Naive thymus-derived CD8-positive, alpha-beta T cell (primary cell): ENCODE measurements at regions not wholly inside any gene's neighbourhood (a gene's known extent, or its start where the extent isn't known, plus 50 kb on each side); places are given as distances from the start of the nearest gene placed in this dataset.

Experiments
- ATAC-seq, 2 donors: fragments of 150-1000 bp; cut with Tn5 transposase in 1 of 2; sonication (Bioruptor Pico), chemical (Tn5 transposase) in 1 of 2; 1 replicate in 1 of 2; 2 replicates in 1 of 2; pipeline ENCODE4 v1.10.0; 2021; ENCODE audit warnings: mild to moderate bottlenecking in 2 of 2, moderate library complexity in 2 of 2
- POLR2A ChIA-PET: fragments of 350-600 bp; sonication (Branson Sonifier 250); formaldehyde crosslinking; loops from one replicate; lab custom pipeline; 2021; ENCODE audit warnings: antibody characterized with exemption; lab: Charles Lee
- DNase-seq, 10 donors: peaks; one replicate each; pipeline versions ENCODE4 v3.0.0 to v3.0.0-alpha.2; 2020 to 2022
- H3K27ac Mint-ChIP-seq, 10 donors: one replicate each; pipeline ENCODE4 v1.8.0; 2020 to 2022; ENCODE audit warnings: mild to moderate bottlenecking in 10 of 10, mixed read lengths in 10 of 10, moderate library complexity in 4 of 10, inconsistent platforms in 1 of 10
- H3K27me3 Mint-ChIP-seq, 5 donors: one replicate each; pipeline ENCODE4 v1.8.0; 2021 to 2022; ENCODE audit warnings: mixed read lengths in 5 of 5
- H3K36me3 Mint-ChIP-seq, 3 donors: one replicate each; pipeline ENCODE4 v1.8.0; 2020 to 2022; ENCODE audit warnings: mixed read lengths in 3 of 3, mild to moderate bottlenecking in 2 of 3, inconsistent platforms in 1 of 3
- H3K4me1 Mint-ChIP-seq, 4 donors: one replicate each; pipeline ENCODE4 v1.8.0; 2021 to 2022; ENCODE audit warnings: mixed read lengths in 4 of 4
- H3K4me3 Mint-ChIP-seq, 10 donors: one replicate each; pipeline ENCODE4 v1.8.0; 2020 to 2022; ENCODE audit warnings: mild to moderate bottlenecking in 10 of 10, mixed read lengths in 10 of 10, moderate library complexity in 6 of 10, inconsistent platforms in 1 of 10
- H3K9me3 Mint-ChIP-seq, 9 donors: one replicate each; pipeline ENCODE4 v1.8.0; 2020 to 2022; ENCODE audit warnings: mixed read lengths in 9 of 9, mild to moderate bottlenecking in 3 of 9, inconsistent platforms in 1 of 9, moderate library complexity in 1 of 9

DNA sequence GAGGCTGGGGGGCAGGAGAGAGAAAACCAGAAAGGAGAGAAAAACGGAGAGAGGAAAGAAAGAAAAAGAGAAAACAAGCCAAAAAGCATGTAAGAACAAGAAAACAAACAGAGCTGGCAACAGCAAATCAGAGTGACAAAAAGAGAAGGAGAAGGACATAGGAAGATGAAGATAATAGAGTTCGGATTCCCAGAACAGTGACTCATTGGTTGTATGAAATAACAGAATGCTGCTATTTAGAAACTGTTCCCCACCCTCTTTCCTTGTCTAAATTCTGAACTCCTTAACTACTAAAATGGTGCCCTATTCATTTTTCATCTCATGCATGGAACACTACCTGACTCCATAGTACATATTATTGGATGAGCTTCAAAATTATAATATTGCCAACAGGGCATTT lies 317.4 kb downstream of the C11orf87 start:
- no peak overlapping the region for H3K27ac Mint-ChIP-seq
- DNase-seq (no peak), ATAC-seq (no peak)
- no peaks in the 10 kb centered on the region for H3K36me3 Mint-ChIP-seq
- no peaks in the 10 kb centered on the region for H3K4me1 Mint-ChIP-seq
- POLR2A ChIA-PET: no interaction called here
- peaks cover 0 to 14% (median 4%) of the 10 kb centered on the region in 5 donors for H3K27me3 Mint-ChIP-seq
- H3K9me3 Mint-ChIP-seq: peaks cover 0 to 9% (median 0%) of the 10 kb centered on the region in 9 donors
- H3K4me3 Mint-ChIP-seq: no peak overlapping the region

DNA sequence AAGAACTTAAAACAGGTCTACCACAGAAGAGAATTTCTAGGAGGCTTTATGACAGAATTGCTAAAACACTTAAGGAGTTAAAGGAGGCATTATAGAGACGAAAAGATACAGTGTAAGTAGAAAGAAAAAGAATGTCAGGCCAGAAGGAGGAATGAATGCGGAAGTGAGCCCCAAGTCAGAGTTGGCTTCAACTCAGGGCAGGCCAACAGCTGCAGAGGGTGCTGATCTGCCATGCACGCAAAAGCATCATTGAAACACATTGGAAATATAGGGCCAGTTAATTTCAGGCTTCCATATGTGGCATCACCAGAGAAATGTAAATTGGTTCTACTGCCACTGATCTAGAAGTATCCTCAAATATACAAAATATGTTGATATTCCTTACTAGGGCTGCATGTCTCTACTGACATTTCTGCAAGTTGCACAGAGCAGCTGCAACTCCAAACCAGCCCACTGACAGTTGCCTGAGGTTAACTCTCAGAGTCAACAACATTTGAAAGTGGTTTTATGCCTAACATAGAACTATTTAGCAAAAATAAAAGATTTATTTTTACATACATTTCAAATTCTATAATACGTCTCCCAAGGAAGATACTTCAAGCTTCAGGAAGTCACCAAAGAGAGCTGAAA lies 324.1 kb downstream of the C11orf87 start:
- Mint-ChIP-seq H3K4me3 (no peak overlapping the region), H3K27ac (no peak overlapping the region), H3K4me1 (peaks cover 0 to 17% (median 0%) of the 10 kb centered on the region in 4 donors), H3K27me3 (peaks cover 0 to 5% (median 0%) of the 10 kb centered on the region in 5 donors), H3K36me3 (no peaks in the 10 kb centered on the region), H3K9me3 (peaks cover 0 to 16% (median 0%) of the 10 kb centered on the region in 9 donors)
- ATAC-seq (no peak), DNase-seq (no peak)
- POLR2A ChIA-PET: no interaction called here

DNA sequence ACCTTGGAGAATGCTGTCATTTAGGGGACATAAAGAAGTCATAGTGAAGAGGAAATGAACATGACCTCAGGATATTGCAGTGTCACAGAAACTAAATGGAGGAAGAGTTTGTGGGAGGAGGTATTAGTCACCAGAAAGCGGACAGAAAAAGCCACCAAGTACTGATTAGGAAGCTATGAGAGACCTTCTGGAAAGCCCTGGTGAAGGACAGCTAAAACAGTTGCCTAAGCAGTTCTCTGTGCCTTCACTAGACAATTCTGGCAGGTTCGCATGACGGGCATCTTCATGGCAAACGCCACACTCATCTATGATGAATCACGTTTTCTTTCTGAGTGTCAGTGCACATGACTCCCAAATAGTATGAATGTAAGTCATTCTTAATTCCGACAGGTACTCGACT lies 325.8 kb downstream of the C11orf87 start:
- peaks cover 0 to 16% (median 0%) of the 10 kb centered on the region in 9 donors for H3K9me3 Mint-ChIP-seq
- peaks cover 0 to 28% (median 0%) of the 10 kb centered on the region in 4 donors for H3K4me1 Mint-ChIP-seq
- H3K27me3 Mint-ChIP-seq: peaks cover 0 to 5% (median 0%) of the 10 kb centered on the region in 5 donors
- H3K36me3 Mint-ChIP-seq: no peaks in the 10 kb centered on the region
- POLR2A ChIA-PET: no interaction called here
- DNase-seq (no peak), ATAC-seq (no peak)
- H3K4me3 Mint-ChIP-seq: no peak overlapping the region
- H3K27ac Mint-ChIP-seq: no peak overlapping the region

DNA sequence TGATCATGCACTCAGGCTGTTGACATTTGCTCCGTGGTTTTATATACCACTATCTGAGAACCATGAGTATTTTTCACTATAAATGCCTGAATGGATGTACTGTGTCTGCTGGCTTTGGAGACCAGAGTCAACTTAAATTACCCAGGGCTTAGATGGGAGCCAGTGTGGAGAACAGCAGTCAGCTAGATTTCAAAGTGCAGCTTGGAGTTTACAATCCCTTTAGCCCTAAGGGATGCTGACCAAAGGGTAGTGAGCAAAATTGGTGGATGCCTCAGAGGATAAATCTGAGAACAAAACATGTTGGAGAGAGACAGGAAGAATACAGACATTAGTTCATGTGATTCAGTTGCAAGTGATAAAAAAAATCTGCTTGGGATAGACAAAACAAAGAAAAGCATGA lies 327.5 kb downstream of the C11orf87 start:
- Mint-ChIP-seq H3K27me3 (peaks cover 0 to 5% (median 0%) of the 10 kb centered on the region in 5 donors), H3K27ac (no peak overlapping the region), H3K36me3 (no peaks in the 10 kb centered on the region), H3K4me3 (no peak overlapping the region), H3K9me3 (peaks cover 0 to 16% (median 0%) of the 10 kb centered on the region in 9 donors), H3K4me1 (peaks cover 0 to 28% (median 0%) of the 10 kb centered on the region in 4 donors)
- no peak for ATAC-seq
- no peak for DNase-seq
- POLR2A ChIA-PET: no interaction called here

DNA sequence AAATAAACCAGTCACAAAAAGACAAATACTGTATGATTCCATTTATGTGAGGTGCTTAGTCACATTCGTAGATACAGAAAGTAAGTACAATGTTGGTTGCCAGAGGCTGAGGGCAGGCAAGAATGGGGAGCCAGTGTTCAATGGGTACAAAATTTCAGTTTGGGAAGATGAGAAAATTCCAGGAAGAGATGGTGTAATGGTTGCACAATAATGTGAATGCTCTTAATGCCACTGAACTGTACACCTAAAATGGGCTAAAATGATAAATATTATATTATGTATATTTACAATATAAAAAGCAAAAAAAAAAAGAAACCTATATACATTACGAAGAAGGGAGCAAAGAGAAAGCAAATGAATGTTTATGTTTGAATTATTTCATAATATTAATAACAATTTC lies 329.0 kb downstream of the C11orf87 start:
- DNase-seq (no peak), ATAC-seq (no peak)
- POLR2A ChIA-PET: no interaction called here
- H3K36me3 Mint-ChIP-seq: no peaks in the 10 kb centered on the region
- peaks cover 0 to 28% (median 0%) of the 10 kb centered on the region in 4 donors for H3K4me1 Mint-ChIP-seq
- no peak overlapping the region for H3K4me3 Mint-ChIP-seq
- H3K9me3 Mint-ChIP-seq: peaks cover 0 to 16% (median 0%) of the 10 kb centered on the region in 9 donors
- H3K27me3 Mint-ChIP-seq: peaks cover 0 to 5% (median 0%) of the 10 kb centered on the region in 5 donors
- no peak overlapping the region for H3K27ac Mint-ChIP-seq

DNA sequence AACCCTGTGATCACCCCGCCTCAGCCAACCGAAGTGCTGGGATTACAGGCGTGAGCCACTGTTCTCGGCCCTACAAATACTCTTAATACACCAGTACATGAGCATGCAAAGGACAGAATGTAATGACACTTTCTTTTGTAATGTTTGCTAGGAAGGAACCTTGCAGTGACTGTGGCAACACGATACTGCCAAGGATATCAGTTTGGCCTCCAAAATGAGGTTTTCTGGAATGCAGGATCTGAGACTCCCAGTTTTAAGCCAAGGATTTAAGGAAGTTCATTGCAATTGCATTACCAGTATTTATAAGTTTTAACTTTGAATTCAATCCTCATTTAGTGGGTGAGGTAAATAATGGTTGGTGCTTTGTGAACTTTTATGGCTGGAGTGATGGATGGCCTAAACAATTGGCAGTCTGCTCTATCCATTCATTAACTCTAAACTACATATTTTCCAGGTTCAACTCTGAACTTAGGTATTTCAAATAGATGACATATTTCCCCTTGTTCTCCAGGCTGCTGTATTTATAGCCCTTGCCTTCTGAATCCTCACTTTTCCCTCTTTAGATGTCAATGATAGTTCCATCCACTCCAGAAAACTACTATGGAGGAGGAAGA lies 330.3 kb downstream of the C11orf87 start:
- Mint-ChIP-seq H3K36me3 (no peaks in the 10 kb centered on the region), H3K4me3 (no peak overlapping the region), H3K4me1 (peaks cover 0 to 28% (median 0%) of the 10 kb centered on the region in 4 donors), H3K27ac (no peak overlapping the region), H3K27me3 (peaks cover 0 to 4% (median 0%) of the 10 kb centered on the region in 5 donors), H3K9me3 (peaks cover 0 to 16% (median 0%) of the 10 kb centered on the region in 9 donors)
- ATAC-seq (no peak), DNase-seq (no peak)
- POLR2A ChIA-PET: no interaction called here

DNA sequence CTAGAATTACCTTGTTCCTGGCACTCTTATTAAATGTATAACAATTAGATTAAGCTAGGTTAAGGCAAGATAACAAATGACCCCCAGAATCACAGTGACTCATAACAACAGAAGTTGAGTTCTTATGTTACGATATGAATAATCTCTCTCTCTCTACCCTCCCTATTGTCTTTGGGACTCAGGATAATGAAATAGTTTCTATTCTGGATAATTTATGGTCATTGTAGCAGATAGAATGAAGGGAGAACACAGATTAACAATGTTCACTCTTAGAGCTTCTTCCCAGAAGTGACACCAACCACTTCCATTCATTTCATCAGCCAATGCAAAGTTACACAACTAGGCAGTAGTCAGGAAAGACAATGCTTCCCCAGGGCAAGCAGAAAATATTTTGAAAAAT lies 334.5 kb downstream of the C11orf87 start:
- Mint-ChIP-seq H3K27me3 (peaks cover 0 to 4% (median 0%) of the 10 kb centered on the region in 5 donors), H3K27ac (no peak overlapping the region), H3K4me3 (no peak overlapping the region), H3K4me1 (peaks cover 0 to 8% (median 0%) of the 10 kb centered on the region in 4 donors), H3K36me3 (no peaks in the 10 kb centered on the region), H3K9me3 (peaks cover 0 to 5% (median 1%) of the 10 kb centered on the region in 9 donors)
- POLR2A ChIA-PET: no interaction called here
- no peak for DNase-seq
- no peak for ATAC-seq

DNA sequence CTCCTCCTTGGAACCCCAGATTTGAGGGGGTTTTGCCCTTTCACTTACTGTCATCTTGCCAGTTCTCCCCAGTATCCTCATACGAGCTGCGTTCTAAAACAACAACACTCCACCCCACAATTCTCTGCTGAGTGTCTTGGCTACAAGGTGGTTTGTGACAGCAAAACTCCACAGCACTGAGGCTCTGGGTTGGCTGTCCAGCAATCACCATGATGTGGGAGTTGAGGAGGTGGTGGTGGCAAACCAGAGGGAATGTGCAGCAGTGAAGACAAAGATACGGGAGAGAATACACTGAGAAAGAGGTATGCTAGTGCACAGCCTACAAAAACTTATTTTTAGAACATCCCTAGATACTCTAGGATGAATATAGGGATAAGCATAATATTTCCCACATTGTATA lies 335.0 kb downstream of the C11orf87 start:
- ATAC-seq (no peak), DNase-seq (no peak)
- no peak overlapping the region for H3K27ac Mint-ChIP-seq
- POLR2A ChIA-PET: no interaction called here
- H3K4me1 Mint-ChIP-seq: peaks cover 0 to 4% (median 0%) of the 10 kb centered on the region in 4 donors
- H3K9me3 Mint-ChIP-seq: peaks cover 0 to 6% (median 1%) of the 10 kb centered on the region in 9 donors
- H3K27me3 Mint-ChIP-seq: peaks cover 0 to 4% (median 0%) of the 10 kb centered on the region in 5 donors
- H3K36me3 Mint-ChIP-seq: no peaks in the 10 kb centered on the region
- H3K4me3 Mint-ChIP-seq: no peak overlapping the region

DNA sequence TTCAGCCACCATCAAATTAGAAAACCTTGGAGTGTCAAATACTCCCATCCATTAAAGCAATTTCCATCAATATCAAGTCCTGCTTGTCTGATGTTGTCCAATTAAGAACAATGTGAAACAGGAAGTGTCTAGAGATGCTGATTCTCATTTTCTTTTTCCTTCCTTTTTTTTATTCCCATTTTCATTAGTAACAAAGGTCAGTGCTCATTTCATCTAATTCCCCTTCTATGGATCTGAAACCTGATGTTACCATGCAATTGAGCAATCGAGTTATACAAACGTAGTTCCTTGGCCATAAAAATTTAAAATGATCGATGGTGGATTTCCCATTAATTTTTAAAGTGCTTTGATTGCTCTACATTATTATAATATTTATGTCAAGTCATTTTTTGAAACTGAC lies 330.6 kb upstream of the ZC3H12C start:
- Mint-ChIP-seq H3K9me3 (peaks cover 0 to 9% (median 1%) of the 10 kb centered on the region in 9 donors), H3K4me3 (no peak overlapping the region), H3K36me3 (no peaks in the 10 kb centered on the region), H3K4me1 (no peaks in the 10 kb centered on the region), H3K27me3 (peaks cover 0 to 9% (median 3%) of the 10 kb centered on the region in 5 donors), H3K27ac (no peak overlapping the region)
- ATAC-seq (no peak), DNase-seq (no peak)
- POLR2A ChIA-PET: no interaction called here

DNA sequence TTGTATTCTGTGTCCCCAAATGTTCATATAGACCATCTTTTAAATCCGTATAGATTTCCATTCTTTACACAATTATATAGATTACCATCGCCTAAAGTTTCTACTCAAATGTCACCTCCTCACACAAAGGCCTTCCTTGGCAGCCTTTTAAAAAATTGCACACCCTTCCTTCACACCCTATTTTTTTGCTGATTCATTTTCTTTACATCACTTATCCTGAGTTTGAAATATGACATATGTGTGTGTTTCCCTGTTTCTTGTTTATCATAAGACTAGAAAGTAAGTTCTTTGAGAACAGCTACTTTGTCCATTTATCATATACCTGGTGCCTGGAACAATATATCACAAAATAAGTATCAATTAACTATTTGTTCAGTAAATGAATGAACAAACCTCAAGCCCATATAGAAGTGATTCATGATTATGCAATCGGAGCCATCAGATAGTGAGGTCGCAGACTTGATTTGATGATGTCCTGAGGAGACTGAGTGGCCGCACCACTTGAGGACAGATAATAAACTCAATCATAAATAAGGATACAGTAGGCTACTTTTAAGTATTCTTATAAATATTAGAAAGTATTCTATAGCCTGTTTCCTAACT lies 327.4 kb upstream of the ZC3H12C start:
- Mint-ChIP-seq H3K4me3 (no peak overlapping the region), H3K4me1 (no peaks in the 10 kb centered on the region), H3K36me3 (no peaks in the 10 kb centered on the region), H3K9me3 (peaks cover 0 to 6% (median 0%) of the 10 kb centered on the region in 9 donors), H3K27ac (no peak overlapping the region), H3K27me3 (peaks cover 0 to 9% (median 3%) of the 10 kb centered on the region in 5 donors)
- no peak for DNase-seq
- no peak for ATAC-seq
- POLR2A ChIA-PET: no interaction called here

DNA sequence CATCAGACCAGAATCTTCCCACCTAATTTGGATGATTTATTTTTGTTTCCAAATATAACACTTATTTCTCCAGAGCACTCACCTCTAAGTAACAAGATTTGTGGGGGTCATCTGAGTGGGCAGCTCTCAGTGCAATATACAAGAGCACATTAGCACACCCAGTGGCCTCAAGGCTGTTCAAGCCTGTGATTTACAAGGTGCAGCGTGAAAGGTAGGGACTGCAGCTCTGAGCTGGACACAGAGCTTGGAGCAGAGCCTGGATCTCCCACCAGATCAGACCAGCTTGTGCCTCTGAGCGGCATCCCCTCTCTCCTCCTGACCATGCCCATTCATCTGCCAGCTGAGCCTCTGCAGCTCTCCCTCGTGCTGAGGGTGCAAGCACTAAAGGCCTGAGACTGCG lies 323.3 kb upstream of the ZC3H12C start:
- Mint-ChIP-seq H3K4me3 (no peak overlapping the region), H3K9me3 (peaks cover 0 to 6% (median 0%) of the 10 kb centered on the region in 9 donors), H3K4me1 (no peaks in the 10 kb centered on the region), H3K27ac (no peak overlapping the region), H3K27me3 (peaks cover 0 to 9% (median 3%) of the 10 kb centered on the region in 5 donors), H3K36me3 (no peaks in the 10 kb centered on the region)
- DNase-seq: no peak
- ATAC-seq: no peak
- POLR2A ChIA-PET: no interaction called here

DNA sequence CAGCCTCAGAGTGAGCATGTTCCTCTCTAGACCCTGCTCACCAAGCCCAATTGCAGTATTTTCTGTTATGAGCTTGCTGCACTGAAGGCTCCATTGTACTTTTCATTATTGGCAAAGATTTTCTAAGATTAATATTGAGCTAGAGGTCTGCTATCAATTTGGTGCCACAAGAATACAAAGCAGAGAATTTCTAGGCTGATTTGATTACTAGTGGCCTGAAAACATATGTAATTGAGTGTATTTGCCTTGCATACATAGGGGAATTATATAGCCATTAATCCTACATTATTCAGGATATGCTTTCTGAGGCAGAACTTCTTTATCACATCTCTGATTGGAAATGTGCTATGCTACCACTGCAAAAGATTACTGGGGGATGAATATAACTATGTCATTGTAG lies 322.9 kb upstream of the ZC3H12C start:
- no peaks in the 10 kb centered on the region for H3K4me1 Mint-ChIP-seq
- no peak for ATAC-seq

DNA sequence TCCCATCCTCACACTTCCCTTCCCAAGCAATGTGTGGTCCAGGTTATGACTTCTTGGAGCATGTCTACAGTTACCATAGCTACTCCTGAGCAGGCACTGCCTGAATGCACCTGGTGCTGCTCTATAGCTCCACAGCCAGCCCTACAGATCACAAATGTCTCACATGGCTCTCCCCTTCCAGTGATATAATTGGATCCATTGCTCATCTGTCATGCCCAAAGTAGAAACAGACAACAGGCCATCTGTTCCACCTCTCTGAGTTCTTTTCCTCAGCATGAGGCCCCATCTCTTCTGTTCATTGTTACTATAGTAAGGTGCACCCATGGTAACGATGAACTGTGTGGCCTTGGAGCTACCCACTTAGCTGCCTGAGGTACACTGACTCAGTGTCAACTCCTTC lies 320.3 kb upstream of the ZC3H12C start:
- Mint-ChIP-seq H3K27me3 (peaks cover 0 to 5% (median 0%) of the 10 kb centered on the region in 5 donors), H3K4me1 (no peaks in the 10 kb centered on the region), H3K9me3 (no peaks in the 10 kb centered on the region), H3K27ac (no peak overlapping the region), H3K36me3 (no peaks in the 10 kb centered on the region), H3K4me3 (no peak overlapping the region)
- POLR2A ChIA-PET: no interaction called here
- DNase-seq: no peak
- ATAC-seq: no peak

More for the DNA sequence above, 322.9 kb upstream of the ZC3H12C start:
- no peak for DNase-seq
- no peaks in the 10 kb centered on the region for H3K36me3 Mint-ChIP-seq
- H3K9me3 Mint-ChIP-seq: peaks cover 0 to 6% (median 0%) of the 10 kb centered on the region in 9 donors
- H3K27ac Mint-ChIP-seq: no peak overlapping the region
- POLR2A ChIA-PET: no interaction called here
- H3K4me3 Mint-ChIP-seq: no peak overlapping the region
- peaks cover 0 to 8% (median 3%) of the 10 kb centered on the region in 5 donors for H3K27me3 Mint-ChIP-seq
